ENCODE measurements at regions not wholly inside any gene's neighbourhood (a gene's known extent, or its start where the extent isn't known, plus 50 kb on each side); places are given as distances from the start of the nearest gene placed in this dataset.

DNA sequence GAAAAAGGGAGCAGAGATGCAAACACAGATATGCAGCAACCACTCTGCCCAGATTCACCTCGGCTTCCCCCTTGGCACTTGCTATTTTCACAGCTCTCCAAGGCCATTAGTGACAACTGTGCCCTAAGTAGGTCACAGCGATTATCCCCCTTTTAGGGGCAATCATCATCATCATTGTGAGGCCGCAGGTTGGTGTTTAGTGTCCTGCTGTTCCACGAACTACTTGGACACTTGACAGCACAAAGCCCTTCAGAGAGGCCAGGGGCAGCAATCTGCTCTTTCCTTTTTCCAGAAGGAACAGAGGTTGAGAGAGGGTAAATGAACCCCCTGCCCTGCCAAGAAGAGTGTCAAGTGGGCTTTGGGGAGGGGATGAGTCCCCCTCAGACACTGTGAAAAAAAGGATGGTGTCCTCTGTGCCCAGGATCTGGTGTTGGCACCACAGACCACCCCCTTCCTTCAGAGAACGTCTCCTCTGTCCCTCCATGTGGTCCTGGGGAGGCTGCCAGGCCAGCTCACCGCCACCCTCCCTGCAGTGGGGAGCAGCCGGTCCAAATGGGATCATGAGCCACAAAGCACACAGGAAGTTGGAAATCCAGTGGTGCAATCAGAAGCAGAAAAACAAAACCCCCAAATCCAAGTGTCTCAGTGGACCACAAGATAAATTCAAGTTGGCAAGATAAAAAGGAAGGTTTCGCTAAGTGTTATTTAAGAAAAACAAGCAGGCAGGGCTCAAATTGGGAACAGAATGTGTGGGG, 78.4 kb upstream of the MED9 start:
- peak; percentile 14 for DNase-seq

DNA sequence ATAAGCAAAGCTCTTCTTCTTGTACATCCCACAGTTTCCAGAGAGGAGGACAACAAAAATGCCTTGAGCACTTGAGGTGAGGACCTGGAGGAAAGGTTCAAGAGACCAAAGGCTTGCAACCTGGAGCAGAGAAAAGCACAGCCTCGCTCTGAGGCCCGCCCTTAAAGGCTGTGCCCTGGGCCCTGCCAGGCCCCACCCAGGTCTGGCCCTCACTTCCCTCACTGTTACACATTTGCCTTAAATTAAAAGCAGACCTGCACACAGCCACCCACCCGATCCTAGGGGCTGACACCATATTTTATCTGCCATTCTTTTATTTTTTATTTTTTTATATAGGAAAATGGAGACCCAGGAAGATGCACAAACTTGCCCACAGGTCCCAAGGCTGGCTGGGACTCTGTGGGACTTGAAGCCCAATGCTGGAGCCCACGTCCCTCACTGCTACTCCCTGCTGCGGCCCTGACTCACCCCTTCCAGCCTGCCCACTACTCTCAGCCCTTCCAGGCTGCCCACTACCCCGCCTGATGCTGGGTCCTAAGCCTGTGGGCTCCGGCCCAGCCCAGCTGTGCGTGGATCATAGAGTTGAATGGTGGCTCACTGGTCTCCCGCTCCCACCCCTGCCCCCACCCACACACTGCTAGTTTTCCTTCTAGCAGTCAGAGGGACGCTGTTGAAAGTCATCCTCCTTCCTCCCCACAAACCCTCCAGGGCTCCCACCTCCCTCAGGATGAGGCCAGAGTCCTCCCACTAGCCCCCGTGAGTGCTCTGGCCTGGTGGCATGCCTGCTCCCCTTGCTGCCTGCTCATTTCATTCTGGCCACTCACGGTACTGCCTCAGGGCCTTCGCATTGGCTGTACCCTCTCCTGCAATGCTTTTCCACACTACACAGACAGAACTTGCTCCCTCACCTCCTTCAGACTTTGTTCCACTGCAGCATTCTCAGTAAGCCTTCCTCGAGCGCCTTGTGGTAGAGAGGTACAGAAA, 77.6 kb upstream of the MED9 start:
- DNase-seq = peak; percentile 61

DNA sequence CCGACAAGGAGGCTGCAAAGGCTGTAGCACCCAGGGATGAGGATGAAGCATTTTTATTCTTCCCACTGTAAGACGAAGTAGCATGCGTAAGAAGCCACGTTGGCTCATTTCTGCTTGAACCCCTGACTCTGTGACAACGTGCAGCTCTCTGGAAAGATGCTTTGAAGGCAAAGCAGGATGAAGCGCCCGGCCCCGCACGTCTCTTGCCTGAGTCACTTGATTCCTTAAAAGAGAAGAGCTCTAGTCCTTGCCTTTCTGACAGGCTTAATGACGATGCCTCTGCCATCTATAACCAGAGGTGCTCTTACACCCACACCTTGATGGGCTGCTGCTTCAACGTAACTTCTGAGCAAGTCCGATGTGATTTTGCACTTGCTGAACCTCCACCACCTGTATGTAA, 76.7 kb upstream of the MED9 start:
- DNase-seq = no peak

DNA sequence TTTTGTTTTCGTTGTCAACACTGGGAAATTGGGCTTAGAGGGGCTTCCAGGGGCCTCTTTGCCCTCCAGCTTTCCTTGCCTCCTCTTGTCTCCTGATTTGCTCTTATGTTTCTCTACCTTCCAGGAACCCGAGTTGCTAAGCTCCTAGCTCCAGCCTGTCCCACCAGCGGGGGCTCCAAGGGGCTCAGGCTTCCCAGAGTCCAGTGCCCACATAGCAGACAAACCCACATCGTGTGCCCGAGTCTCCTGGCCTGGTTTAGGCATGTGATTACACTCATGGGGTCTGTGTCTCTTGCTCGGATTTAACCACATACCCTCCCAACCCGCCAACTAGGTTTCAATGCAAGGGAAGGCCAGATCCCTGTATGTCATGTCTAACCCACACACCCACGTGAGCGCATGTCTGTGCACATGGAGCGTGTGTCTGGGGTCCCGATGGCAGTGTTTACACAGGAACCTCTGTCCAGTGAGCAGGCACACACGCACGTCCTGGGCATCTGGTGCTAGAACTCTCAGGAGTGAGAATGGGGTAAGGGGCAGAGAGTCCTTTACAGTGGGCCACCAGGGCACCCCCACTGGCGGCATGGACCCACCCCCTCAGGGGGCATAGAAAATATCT, 76.1 kb upstream of the MED9 start:
- no peak for DNase-seq

DNA sequence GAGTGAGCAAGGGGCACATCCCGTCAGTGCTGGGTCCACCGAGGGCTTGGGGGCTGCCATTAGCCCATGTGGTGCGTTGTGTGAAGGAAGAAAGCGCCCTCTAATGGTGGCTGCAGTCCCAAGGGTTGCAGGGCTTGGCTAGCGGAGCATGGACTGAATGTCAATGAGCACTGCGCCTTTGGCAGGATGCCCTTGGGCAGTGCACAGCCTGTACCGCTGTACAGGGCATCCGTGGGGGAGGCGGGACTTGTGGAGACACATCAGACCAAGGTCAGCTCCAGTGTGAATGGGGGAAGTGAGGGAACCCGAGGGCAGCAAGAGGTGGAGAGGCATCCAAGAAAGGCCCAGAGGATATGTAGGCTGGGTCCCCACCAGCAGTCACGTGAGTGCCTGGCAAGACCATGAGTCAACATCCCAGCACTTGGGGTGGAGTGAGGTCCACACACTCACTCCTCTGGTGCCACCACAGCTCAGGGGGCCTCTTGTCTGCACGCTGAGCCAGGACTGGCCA, 75.5 kb upstream of the MED9 start:
- peak; percentile 64 for DNase-seq

DNA sequence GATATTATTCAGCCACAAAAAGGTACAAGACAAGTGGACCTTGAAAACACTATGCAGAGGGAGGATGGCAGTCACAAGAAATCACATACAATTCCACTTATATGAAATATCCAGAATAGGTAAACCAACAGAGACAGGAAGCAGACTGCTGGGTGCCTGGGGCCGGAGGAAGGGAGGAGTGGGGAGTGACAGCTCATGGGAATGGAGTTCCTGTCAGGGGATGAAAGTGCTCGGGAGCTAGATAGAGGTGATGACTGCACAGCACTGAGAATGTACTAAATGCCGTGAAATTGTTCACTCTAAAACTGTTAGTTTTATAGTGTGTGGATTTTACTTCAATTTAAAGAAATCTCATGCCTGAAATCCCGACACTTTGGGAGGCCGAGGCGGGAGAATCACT, 74.2 kb upstream of the MED9 start:
- DNase-seq = no peak

DNA sequence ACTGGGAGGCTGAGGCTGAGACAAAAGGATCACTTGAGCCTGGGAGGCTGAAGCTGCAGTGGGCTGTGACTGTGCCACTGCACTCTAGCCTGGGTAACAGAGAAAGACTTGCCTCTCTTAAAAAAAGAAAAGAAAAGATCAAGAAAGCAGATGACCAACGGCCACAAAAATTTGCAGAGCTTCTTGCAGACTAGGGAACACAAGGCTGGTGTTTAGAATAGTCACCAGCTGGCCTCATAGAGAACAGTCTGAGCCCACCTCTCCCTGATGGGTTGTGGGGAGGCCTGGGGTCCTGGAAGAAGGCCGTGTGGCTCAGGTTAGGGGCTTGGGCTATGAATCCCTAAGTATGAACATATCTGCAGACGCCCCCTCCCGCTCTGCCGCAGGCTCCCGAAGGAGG, 73.7 kb upstream of the MED9 start:
- DNase-seq = peak; percentile 21

DNA sequence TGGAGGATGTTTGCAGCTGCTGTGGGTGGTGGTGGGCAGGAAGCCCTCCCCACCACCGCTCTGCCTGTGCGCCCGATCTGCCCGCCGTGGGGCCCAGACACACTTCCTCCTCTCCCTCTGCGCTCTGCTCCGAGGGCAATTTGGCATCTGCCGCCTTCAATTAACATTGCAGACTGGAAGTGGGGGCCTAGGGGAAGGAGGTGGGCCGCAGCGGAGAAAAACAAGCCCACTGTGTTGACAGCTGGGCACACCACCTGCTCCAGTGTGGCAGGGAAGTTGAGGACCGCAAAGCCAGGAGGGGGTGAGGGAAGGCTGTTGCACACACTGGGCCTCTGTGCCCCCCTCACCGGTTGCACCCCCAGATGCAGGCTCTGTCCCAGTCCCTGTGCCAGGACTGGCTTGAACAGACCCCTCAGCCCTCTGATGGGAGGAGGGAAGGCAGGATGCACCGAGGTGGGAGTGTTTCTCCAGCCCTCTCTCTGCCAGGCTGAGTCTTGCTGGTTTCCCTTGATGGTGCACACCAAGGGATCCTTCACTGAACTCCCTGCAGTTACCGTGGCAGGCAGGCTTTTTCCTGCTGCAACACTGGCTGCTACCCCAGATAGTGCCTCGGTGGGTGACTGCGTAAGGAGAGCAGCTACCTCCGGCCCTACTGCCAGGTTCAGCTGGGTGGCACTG, 72.8 kb upstream of the MED9 start:
- DNase-seq = peak; percentile 89

DNA sequence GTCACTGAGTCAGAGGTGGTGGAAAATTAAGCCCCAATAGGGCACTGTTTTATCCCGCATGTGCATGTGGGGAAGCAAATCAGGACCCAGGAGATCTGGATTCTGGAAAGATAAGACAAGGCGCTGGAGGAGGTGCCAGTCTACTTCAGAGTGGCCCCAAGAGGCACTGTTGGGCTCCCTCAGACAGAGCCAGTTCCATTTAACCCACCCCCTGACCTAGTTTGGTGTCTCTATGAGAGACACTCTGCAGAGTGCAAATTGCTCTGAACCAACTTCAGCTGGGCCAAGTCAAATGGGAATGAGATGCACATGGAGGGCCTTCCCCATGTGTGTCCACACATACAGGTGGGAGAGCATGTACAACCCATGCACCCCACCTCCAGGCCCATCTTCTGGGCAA, 71.1 kb upstream of the MED9 start:
- no peak for DNase-seq

DNA sequence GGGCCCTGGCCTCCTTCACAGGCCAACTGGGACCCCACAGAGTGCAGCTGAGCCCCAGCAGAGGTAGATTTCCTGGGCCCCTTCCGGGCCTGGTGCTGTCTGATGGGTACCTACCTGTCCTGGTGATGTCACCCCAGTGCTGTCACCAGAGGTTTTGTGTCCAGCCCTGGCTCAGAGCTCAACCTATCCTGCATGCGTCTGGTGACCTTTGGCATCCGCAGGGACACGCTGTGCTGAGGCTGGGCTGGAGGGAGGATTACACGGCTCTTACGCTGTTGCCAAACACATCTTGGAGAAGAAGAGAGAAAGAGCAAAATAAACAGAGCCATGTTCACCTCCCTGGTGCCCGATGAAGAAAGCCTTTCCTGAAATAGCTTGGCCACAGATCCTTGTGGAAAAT, 70.6 kb upstream of the MED9 start:
- DNase-seq = no peak

DNA sequence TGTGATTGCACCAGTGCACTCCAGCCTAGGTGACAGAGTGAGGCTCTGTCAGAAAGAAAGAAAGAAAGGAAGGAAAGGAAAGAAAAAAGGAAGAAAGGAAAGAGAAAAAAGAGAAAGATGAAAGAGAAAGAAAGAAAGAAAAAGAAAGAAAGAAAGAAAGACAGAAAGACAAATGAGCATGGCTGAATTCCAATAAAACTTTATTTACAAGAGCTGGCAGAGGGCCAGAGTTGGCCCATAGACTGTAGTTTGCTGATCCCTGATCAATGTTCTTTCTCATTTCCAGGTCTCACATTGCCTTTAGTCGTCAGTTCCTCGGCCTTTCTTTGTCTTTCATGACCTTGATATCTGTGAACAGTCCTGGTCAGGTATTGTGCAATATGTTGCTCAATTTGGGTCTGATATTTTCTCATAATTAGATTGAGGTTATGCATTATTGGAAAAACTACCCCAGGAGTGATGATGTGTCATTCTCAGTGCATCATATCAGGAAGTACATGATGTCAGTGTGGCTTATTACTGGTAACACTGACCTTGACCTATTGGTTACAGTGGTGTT, 68.5 kb upstream of the MED9 start:
- peak; percentile 73 for DNase-seq

DNA sequence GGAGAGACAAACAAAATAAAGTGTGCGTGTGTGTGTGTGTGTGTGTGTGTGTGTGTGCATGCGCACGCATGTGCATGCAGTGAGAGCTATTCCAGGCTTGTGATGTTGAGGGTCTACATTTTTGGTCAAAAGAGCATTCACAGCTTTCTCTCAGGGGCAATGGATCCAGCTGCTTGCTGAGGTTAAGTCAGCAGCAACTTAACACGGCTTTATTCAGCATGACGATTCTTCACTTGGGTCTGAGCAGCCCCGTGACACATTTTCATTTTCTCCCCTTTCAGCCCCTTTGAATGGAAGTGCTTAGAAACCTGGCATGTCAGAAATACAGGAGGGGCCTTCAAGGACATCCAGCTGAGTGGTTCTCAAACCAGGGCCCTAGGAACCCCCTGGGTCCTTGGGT, 66.4 kb upstream of the MED9 start:
- no peak for DNase-seq

DNA sequence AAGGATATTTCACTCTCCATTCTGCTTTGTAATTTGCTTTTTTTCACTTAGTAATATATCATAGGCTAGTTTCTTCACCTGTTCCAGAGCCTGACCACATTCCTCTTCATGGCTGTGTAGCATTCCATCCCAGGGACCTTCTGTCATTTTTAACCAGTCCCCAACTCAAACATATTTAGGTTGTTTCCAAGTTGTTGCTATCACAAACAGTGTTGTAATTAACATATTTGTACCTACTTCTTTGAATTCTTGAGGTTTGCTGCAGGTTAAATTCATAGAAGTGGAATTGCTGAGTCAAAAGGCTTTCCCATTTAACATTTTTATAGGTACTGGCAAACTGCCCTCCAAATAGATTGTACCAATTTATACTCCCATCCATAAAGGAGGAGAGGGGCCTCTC, 65.1 kb upstream of the MED9 start:
- DNase-seq = no peak

DNA sequence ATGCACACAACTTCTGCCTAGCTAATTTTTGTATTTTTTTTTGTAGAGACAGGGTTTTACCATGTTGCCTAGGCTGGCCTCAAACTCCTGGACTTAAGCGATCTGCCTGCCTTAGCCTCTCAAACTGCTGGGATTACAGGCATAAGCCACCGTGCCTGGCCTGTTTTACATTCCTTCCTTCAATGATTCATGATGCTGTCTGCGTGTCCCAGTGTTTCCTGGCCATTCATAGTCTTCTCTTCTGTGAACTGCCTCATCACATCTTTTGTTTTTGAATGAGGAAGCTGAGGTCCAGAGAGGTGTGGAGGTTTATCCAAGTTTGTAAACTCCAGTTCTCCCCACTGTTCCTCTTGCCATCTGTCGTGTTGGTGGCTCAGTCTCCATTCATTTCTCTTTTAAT, 64.5 kb upstream of the MED9 start:
- DNase-seq = no peak

DNA sequence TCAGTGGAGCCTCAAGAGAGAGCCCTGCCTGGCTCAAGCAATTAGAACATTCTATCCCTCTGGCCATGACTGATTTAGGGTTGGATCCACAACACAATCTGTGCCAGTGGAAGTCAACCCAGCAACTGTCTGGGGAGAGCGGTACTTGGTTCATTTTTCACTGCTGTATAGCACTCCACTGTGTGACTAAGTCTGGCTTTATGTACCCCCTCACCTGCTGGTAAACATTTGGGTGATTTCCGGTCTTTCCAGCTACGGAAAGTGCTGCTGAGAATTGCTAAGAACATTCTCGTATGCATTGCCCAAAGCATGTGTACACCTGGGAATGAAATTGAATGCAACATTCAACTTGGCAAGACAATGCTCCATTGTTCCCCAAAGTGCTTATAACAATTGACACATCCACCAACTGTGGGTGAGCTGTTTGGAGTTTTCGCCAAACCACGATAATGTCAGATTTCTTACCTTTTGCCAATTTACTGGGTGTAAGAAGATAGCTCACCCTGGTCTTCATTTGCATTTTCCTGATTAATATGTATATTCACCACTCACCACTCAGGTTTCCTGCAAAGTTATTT, 63.5 kb upstream of the MED9 start:
- no peak for DNase-seq

DNA sequence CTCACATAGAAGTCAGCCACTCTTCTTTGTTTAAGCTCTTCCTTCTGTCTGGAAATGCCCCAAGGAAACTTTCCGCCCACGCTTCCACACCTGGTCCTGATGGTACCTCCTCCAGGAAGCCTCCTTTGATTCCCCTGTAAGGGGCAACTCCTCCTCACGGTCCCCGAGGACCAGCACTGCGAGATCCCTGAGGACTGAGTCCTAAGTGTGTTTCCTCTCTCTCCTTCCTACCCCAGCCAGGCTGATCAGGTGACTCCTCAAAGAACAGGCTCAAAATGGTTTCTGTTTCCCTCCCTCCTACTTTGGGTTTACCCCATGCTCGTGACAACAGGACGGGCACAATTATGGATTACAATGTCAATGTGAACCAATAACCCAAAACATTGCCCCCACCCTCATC, 63.0 kb upstream of the MED9 start:
- no peak for DNase-seq

DNA sequence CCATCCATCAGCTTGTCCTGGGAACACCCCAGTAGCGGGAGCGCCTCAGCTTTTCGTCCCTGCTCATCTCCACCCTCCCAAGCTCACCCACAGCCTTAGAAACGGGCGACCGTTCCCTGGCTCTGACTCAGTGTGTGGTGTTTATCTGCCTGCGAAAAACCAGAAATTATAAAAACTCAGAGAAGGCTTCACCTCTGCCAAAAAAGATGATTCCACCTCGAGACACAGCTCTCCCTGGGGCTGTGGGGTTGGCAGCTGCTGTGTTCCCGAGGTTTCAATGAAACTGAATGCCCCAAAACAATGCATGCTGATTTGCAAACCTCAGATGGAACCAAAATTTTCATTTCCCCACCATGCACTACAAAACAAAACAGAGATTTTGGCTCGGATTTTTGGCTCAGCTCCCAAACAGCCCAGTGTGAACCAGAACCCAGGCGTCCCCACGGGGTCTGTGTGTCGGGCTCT, 62.4 kb upstream of the MED9 start:
- no peak for DNase-seq

DNA sequence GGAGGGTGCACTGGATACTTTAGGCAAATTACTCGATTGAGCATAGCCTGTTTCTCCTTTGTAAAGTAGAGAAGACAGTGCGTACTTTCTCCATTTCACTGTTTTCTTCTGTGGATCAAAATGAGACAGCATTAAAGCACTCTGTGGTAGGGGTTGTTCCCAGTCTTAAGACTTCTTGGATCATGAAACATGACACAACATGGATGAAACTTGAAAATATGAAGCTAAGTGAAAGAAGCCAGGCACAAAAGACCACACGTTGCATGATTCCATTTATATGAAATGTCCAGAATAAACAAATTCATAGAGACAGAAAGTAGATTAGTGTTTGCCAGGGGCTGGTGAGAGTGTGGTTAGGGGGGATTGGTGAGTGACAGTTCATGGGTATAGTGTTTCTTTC, 61.8 kb upstream of the MED9 start:
- no peak for DNase-seq

DNA sequence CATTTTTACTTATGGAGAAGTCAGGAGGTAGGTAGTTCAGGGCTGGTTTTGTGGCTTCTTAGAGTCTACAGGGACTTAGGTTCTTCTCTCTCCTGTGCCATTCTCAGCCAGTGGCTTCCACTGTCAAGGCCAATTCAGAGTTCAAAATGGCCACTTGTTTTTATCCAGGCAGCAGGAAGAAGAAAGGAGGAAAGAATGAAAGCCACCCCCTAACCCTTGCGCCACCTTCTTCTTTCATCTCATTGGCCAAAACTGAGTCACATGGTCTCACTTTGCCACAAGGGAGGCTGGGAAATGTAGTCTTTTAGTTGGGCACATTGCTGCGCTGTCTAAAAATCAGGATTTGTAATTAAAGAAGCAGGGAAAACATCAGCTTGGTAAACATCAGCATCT, 60.8 kb upstream of the MED9 start:
- peak; percentile 94 for DNase-seq

DNA sequence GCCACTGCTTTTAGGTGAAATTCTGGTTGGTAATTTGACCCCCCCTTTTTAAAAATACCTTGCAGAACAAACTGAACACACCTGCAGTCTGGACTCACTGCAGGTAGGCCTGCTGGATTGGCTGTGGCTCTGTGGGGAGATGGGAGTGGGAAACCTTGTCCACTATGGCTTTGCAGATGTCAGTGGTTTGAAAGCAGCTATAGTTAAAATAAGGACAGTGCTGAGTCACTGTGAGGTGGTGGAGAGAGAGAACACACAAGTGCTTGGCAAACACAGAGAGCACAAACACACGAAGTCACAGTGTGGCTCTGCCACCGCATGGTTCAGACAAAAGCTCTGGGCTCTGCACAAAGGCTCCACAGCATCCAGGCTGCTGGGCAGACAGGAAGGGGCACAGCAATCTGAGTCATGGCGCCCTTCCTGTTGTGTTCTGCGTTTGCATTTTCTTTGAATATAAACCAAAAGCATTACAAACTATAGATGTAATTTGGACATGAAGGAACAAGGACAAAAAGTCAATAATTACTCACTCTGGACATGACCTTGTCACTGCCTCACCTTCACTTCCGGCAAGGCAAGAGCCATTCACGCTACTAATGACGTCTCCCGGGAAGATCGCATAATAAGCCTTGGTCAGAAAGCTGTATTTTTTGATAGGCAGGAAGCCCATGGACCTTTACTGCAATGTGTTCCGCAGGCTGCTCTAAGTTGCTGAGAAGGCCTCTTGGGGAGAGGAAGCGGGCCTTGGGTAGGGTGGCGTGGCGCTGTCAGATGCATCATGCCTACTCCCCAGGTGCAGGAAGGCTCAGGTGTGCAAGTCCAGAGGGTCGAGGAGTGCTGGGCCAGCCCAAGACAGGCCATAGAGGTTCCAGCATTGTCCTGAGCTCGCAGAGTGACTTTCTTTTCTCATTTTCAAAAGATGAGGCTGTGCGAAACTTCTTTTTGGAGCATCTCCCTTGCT, 60.1 kb upstream of the MED9 start:
- DNase-seq = peak; percentile 85

DNA sequence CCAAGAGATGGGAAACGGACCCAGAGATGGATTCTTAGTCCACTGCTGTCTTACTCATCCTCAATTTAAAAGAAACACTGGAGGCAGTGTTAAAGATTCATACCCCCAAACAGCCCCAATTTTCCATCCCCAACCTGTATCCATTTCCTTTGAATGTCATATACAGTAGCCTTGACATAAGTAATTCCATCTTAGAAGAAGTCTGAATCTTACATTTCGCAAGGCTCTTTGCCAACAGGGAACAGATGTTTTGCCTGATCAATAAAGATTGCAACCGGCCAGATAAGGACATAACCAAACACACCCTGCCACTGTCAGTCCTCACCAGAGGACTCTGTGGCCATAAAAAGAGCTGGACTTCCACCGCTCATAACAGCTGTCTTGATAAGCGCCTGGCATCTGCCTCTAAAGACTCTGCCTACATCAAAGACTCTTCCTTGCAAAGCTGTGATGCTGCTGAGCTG, 59.0 kb upstream of the MED9 start:
- DNase-seq = peak; percentile 91
